H9 (cell line): ENCODE measurements at regions not wholly inside any gene's neighbourhood (a gene's known extent, or its start where the extent isn't known, plus 50 kb on each side); places are given as distances from the start of the nearest gene placed in this dataset.
A peak's percentile ranks its signal among the peaks of the same experiment; 100 is the strongest.

Experiments used
- DNase-seq: peaks from one replicate; pipeline ENCODE4 v3.0.0-alpha.2; 2017
- H2AFZ ChIP-seq: one replicate; pipeline ENCODE4 v1.6.1; 2013; ENCODE audit warnings: mild to moderate bottlenecking, low read length, control low read depth, moderate library complexity
- H2AK5ac ChIP-seq: 2 replicates; pipeline ENCODE4 v1.6.1; 2013; ENCODE audit warnings: low read length, control low read depth, mixed read lengths; ENCODE audit not compliant: insufficient read length
- H2BK120ac ChIP-seq: one replicate; pipeline ENCODE4 v1.6.1; 2013; ENCODE audit warnings: low read depth, mild to moderate bottlenecking, low read length, control low read depth, inconsistent platforms; ENCODE audit not compliant: poor library complexity, severe bottlenecking
- H2BK12ac ChIP-seq: 2 replicates; pipeline ENCODE4 v1.6.1; 2013; ENCODE audit warnings: low read length, control low read depth, mixed read lengths, low read depth; ENCODE audit not compliant: insufficient read length
- H2BK15ac ChIP-seq: 2 replicates; pipeline ENCODE4 v1.6.1; 2013; ENCODE audit warnings: low read depth, low read length, control low read depth
- H2BK20ac ChIP-seq: one replicate; pipeline ENCODE4 v1.6.1; 2013; ENCODE audit warnings: low read depth, mild to moderate bottlenecking, low read length, control low read depth, inconsistent platforms; ENCODE audit not compliant: poor library complexity, severe bottlenecking
- H2BK5ac ChIP-seq: 2 replicates; pipeline ENCODE4 v1.6.1; 2013; ENCODE audit warnings: low read length, control low read depth, mixed read lengths; ENCODE audit not compliant: insufficient read length
- H3K14ac ChIP-seq: 2 replicates; pipeline ENCODE4 v1.6.1; 2013; ENCODE audit warnings: low read length, control low read depth; ENCODE audit not compliant: insufficient read depth
- H3K18ac ChIP-seq: 2 replicates; pipeline ENCODE4 v1.6.1; 2013; ENCODE audit warnings: low read depth, mild to moderate bottlenecking, mixed read lengths, low read length, control low read depth; ENCODE audit not compliant: insufficient read length
- H3K23ac ChIP-seq: 2 replicates; pipeline ENCODE4 v1.6.1; 2013; ENCODE audit warnings: low read length, control low read depth, mixed read lengths, low read depth; ENCODE audit not compliant: insufficient read length
- H3K23me2 ChIP-seq: 2 replicates; pipeline ENCODE4 v1.6.1; 2013; ENCODE audit warnings: low read depth, mild to moderate bottlenecking, mixed read lengths, low read length, control low read depth; ENCODE audit not compliant: insufficient read length, poor library complexity, severe bottlenecking
- H3K27ac ChIP-seq: 2 replicates; pipeline ENCODE4 v1.5.1; 2013; ENCODE audit warnings: low read length, control low read depth, mixed read lengths, low read depth; ENCODE audit not compliant: insufficient read length
- H3K27me3 ChIP-seq: 2 replicates; pipeline ENCODE4 v1.6.1; 2013; ENCODE audit warnings: low read length, control low read depth, inconsistent platforms; ENCODE audit not compliant: insufficient read depth
- H3K4ac ChIP-seq: 2 replicates; pipeline ENCODE4 v1.6.1; 2013; ENCODE audit warnings: low read depth, mild to moderate bottlenecking, control low read depth, inconsistent platforms, low read length, moderate library complexity
- H3K4me1 ChIP-seq: 2 replicates; pipeline ENCODE4 v1.6.1; 2013; ENCODE audit warnings: low read length, control low read depth, inconsistent platforms; ENCODE audit not compliant: insufficient read depth
- H3K4me2 ChIP-seq: 2 replicates; pipeline ENCODE4 v1.6.1; 2013; ENCODE audit warnings: low read length, control low read depth, mixed read lengths; ENCODE audit not compliant: insufficient read length, insufficient read depth
- H3K56ac ChIP-seq: 2 replicates; pipeline ENCODE4 v1.6.1; 2013; ENCODE audit warnings: low read depth, mild to moderate bottlenecking, mixed read lengths, low read length, control low read depth; ENCODE audit not compliant: insufficient read length
- H3K79me1 ChIP-seq: 2 replicates; pipeline ENCODE4 v1.6.1; 2013; ENCODE audit warnings: low read depth, mild to moderate bottlenecking, moderate library complexity, low read length, control low read depth, inconsistent platforms; ENCODE audit not compliant: insufficient read depth, poor library complexity, severe bottlenecking
- H3K79me2 ChIP-seq: 2 replicates; pipeline ENCODE4 v1.6.1; 2013; ENCODE audit warnings: low read length, control low read depth, inconsistent platforms; ENCODE audit not compliant: insufficient read depth
- H3K9ac ChIP-seq: 2 replicates; pipeline ENCODE4 v1.6.1; 2013; ENCODE audit warnings: low read length, control low read depth, mixed read lengths; ENCODE audit not compliant: insufficient read length; ENCODE audit errors: extremely low read depth
- H3K9me3 ChIP-seq: one replicate; pipeline ENCODE4 v1.6.1; 2013; ENCODE audit warnings: low read depth, low read length, inconsistent platforms; ENCODE audit not compliant: control insufficient read depth
- H3T11ph ChIP-seq: one replicate; pipeline ENCODE4 v1.6.1; 2013; ENCODE audit warnings: mild to moderate bottlenecking, low read length, control low read depth, inconsistent platforms
- H4K20me1 ChIP-seq: one replicate; pipeline ENCODE4 v1.6.1; 2013; ENCODE audit not compliant: control insufficient read depth, insufficient read length, insufficient read depth
- H4K5ac ChIP-seq: 2 replicates; pipeline ENCODE4 v1.6.1; 2013; ENCODE audit warnings: low read depth, mild to moderate bottlenecking, mixed read lengths, low read length, control low read depth; ENCODE audit not compliant: insufficient read length
- H4K8ac ChIP-seq: replicated peaks from 2 replicates; pipeline ENCODE4 v1.6.1; 2013; ENCODE audit warnings: low read length, control low read depth, mixed read lengths, low read depth; ENCODE audit not compliant: insufficient read length
- H4K91ac ChIP-seq: 2 replicates; pipeline ENCODE4 v1.6.1; 2013; ENCODE audit warnings: low read depth, mild to moderate bottlenecking, moderate library complexity, mixed read lengths, low read length, control low read depth; ENCODE audit not compliant: insufficient read length
- H3K27ac Mint-ChIP-seq, 3 experiments: 2 replicates in 2 of 3; 3 replicates in 1 of 3; pipeline ENCODE4 v1.8.0; 2020 to 2021; ENCODE audit warnings: mixed read lengths in 3 of 3, mild to moderate bottlenecking in 1 of 3, moderate library complexity in 1 of 3
- H3K27me3 Mint-ChIP-seq: 2 replicates; pipeline ENCODE4 v1.8.0; 2021; ENCODE audit warnings: low read depth, mild to moderate bottlenecking, moderate library complexity, mixed read lengths
- H3K36me3 Mint-ChIP-seq, 3 experiments: 2 replicates in 2 of 3; 3 replicates in 1 of 3; pipeline ENCODE4 v1.8.0; 2020 to 2021; ENCODE audit warnings: low read depth in 3 of 3, mixed read lengths in 3 of 3; ENCODE audit not compliant: insufficient read depth in 1 of 3
- H3K4me1 Mint-ChIP-seq, 2 experiments: 2 replicates each; pipeline ENCODE4 v1.8.0; 2020; ENCODE audit warnings: mixed read lengths in 2 of 2
- H3K4me3 Mint-ChIP-seq, 2 experiments: 2 replicates in 1 of 2; 3 replicates in 1 of 2; pipeline ENCODE4 v1.8.0; 2020 to 2021; ENCODE audit warnings: mild to moderate bottlenecking in 2 of 2, mixed read lengths in 2 of 2, moderate library complexity in 1 of 2
- H3K9me3 Mint-ChIP-seq, 2 experiments: 2 replicates in 1 of 2; 3 replicates in 1 of 2; pipeline ENCODE4 v1.8.0; 2020; ENCODE audit warnings: mild to moderate bottlenecking in 2 of 2, mixed read lengths in 2 of 2, moderate library complexity in 1 of 2
- WGBS: extraction: QIAGEN DNeasy Blood & Tissue Kit; methylation state at CpG from one replicate; pipeline ENCODE4 v1.1.7; 2013; ENCODE audit warnings: missing lambda C conversion rate, low lambda C conversion rate, mixed read lengths; ENCODE audit not compliant: insufficient read length; ENCODE audit errors: extremely low coverage; 5-methylcytosine and 5-hydroxymethylcytosine counted together
- TF ChIP-seq, protein P1 (sequence below): fragments of 200-600 bp; sonication (generic); conservative IDR thresholded peaks from 3 replicates; pipeline ENCODE4 v1.8.0; 2021; ENCODE audit warnings: antibody characterized with exemption, mild to moderate bottlenecking

DNA sequence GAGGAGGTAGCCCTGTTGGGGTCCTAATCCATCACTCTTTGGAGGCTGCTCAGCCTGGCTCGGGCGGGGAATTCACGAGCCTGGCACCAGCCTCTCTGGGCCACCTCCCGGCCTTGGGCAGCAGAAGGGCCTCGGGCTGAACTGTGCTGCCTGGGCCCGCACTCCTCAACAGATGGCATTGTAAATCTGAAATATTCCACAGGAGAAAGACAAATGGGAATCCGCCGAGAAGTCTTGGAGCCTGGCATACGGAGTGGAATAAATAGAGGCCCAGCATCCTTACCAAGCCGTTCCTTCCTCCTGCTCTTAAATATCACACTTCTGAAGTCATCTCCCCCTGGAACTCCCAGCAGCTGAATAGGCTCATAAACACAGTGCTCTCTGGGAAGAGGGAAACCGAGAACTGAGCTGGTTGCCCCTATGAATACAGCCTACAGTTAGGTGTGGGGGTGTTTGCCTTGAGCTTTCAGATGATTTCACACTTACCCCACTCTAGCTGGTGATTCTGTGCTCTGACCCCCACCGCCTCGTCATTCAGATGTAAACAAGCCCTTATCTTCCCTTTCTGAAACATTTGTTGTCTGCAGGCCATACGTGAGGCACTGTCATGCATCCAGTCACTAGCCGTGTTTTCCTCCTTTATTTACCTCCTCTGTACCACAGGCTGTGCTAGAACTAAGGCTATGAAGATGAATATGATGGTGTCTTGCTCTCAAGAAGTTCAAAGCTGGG is 455.0 kb upstream of the CLINT1 start:
- no peak overlapping the region for H2AFZ ChIP-seq
- no peak overlapping the region for H3K27ac ChIP-seq
- H2BK120ac ChIP-seq: no peak overlapping the region
- H3K23me2 ChIP-seq: no peaks in the 10 kb centered on the region
- H3K79me2 ChIP-seq: no peaks in the 10 kb centered on the region
- no peaks in the 10 kb centered on the region for H3K79me1 ChIP-seq
- no peak overlapping the region for H2BK15ac ChIP-seq
- H4K91ac ChIP-seq: no peak overlapping the region
- TF ChIP-seq, protein P1, sequence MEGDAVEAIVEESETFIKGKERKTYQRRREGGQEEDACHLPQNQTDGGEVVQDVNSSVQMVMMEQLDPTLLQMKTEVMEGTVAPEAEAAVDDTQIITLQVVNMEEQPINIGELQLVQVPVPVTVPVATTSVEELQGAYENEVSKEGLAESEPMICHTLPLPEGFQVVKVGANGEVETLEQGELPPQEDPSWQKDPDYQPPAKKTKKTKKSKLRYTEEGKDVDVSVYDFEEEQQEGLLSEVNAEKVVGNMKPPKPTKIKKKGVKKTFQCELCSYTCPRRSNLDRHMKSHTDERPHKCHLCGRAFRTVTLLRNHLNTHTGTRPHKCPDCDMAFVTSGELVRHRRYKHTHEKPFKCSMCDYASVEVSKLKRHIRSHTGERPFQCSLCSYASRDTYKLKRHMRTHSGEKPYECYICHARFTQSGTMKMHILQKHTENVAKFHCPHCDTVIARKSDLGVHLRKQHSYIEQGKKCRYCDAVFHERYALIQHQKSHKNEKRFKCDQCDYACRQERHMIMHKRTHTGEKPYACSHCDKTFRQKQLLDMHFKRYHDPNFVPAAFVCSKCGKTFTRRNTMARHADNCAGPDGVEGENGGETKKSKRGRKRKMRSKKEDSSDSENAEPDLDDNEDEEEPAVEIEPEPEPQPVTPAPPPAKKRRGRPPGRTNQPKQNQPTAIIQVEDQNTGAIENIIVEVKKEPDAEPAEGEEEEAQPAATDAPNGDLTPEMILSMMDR: no peak
- H3K4me1 Mint-ChIP-seq: peaks cover 30 to 39% of the 10 kb centered on the region in 2 experiments
- no peaks in the 10 kb centered on the region for H3K9me3 ChIP-seq
- H4K5ac ChIP-seq: no peak overlapping the region
- DNase-seq: peak; percentile 51
- H3K23ac ChIP-seq: no peak overlapping the region
- H4K20me1 ChIP-seq: no peaks in the 10 kb centered on the region
- no CpG with 5 or more reads among the region's 15 CpGs for WGBS
- H3K36me3 Mint-ChIP-seq: no peaks in the 10 kb centered on the region; a peak in 1 of 7 replicates
- H3K4me2 ChIP-seq: no peak overlapping the region
- H3K9ac ChIP-seq: no peak overlapping the region
- H3K4me1 ChIP-seq: peaks cover 11% of the 10 kb centered on the region
- no peak overlapping the region for H3T11ph ChIP-seq
- H3K9me3 Mint-ChIP-seq: peaks cover 3% of the 10 kb centered on the region in 2 experiments; a peak in 2 of 5 replicates
- no peak overlapping the region for H3K4ac ChIP-seq
- no peak overlapping the region for H2BK5ac ChIP-seq
- no peak overlapping the region for H3K56ac ChIP-seq
- H3K27me3 Mint-ChIP-seq: no peaks in the 10 kb centered on the region
- H4K8ac ChIP-seq: no peak overlapping the region
- H3K14ac ChIP-seq: no peak overlapping the region
- no peak overlapping the region for H3K18ac ChIP-seq
- peak overlapping the region; percentile 6 to 88 (median 51); a peak in 6 of 7 replicates for H3K27ac Mint-ChIP-seq
- H2BK20ac ChIP-seq: no peak overlapping the region
- H3K27me3 ChIP-seq: no peaks in the 10 kb centered on the region
- no peak overlapping the region for H2BK12ac ChIP-seq
- H2AK5ac ChIP-seq: no peak overlapping the region
- H3K4me3 Mint-ChIP-seq: peak overlapping the region in 1 of 2 experiments; percentile 2; a peak in 1 of 5 replicates
